Neural crest cell (in vitro differentiated cells): ENCODE measurements at regions not wholly inside any gene's neighbourhood (a gene's known extent, or its start where the extent isn't known, plus 50 kb on each side); places are given as distances from the start of the nearest gene placed in this dataset.

Source experiments
- DNase-seq: peaks from one replicate; pipeline ENCODE4 v3.0.0; 2021; ENCODE audit warnings: low read depth, mixed read lengths, low spot score
- H3K27ac Mint-ChIP-seq: one replicate; pipeline ENCODE4 v1.8.0; 2021; ENCODE audit warnings: mild to moderate bottlenecking, mixed read lengths; ENCODE audit not compliant: unreplicated experiment
- H3K27me3 Mint-ChIP-seq: 2 replicates; pipeline ENCODE4 v1.8.0; 2021; ENCODE audit warnings: low read depth, mild to moderate bottlenecking, mixed read lengths
- H3K36me3 Mint-ChIP-seq: 2 replicates; pipeline ENCODE4 v1.8.0; 2021; ENCODE audit warnings: low read depth, mild to moderate bottlenecking, mixed read lengths
- H3K4me1 Mint-ChIP-seq: 2 replicates; pipeline ENCODE4 v1.8.0; 2021; ENCODE audit warnings: mixed read lengths
- H3K4me3 Mint-ChIP-seq: one replicate; pipeline ENCODE4 v1.8.0; 2021; ENCODE audit warnings: mild to moderate bottlenecking, mixed read lengths
- H3K9me3 Mint-ChIP-seq: 2 replicates; pipeline ENCODE4 v1.8.0; 2021; ENCODE audit warnings: mixed read lengths
- CTCF ChIP-seq: fragments of 200-600 bp; sonication (generic); conservative IDR thresholded peaks from 2 replicates; pipeline ENCODE4 v1.5.0; 2021; ENCODE audit warnings: antibody characterized with exemption, mild to moderate bottlenecking

GRCh38 chr6:93124006-93124632 lies 295.2 kb downstream of the EPHA7 start:
- peaks cover 3% of the 10 kb centered on the region for H3K4me1 Mint-ChIP-seq
- H3K27me3 Mint-ChIP-seq = no peaks in the 10 kb centered on the region
- H3K27ac Mint-ChIP-seq = no peak overlapping the region
- no peak for DNase-seq
- TF ChIP-seq CTCF = no peak
- H3K9me3 Mint-ChIP-seq = no peaks in the 10 kb centered on the region
- H3K36me3 Mint-ChIP-seq = peaks cover 4% of the 10 kb centered on the region
- H3K4me3 Mint-ChIP-seq = no peak overlapping the region

- no peak overlapping the region for H3K27ac Mint-ChIP-seq
- DNase-seq = no peak
- peaks cover 3% of the 10 kb centered on the region for H3K4me1 Mint-ChIP-seq
- no peaks in the 10 kb centered on the region for H3K27me3 Mint-ChIP-seq
- H3K9me3 Mint-ChIP-seq = no peaks in the 10 kb centered on the region
- H3K36me3 Mint-ChIP-seq = peaks cover 4% of the 10 kb centered on the region
- H3K4me3 Mint-ChIP-seq = no peak overlapping the region
- no peak for TF ChIP-seq CTCF
Measured at GRCh38 chr6:93123585-93123984, 295.8 kb downstream of the EPHA7 start.

GRCh38 chr6:93120154-93120742 lies 299.1 kb downstream of the EPHA7 start:
- H3K36me3 Mint-ChIP-seq = no peaks in the 10 kb centered on the region
- no peak for TF ChIP-seq CTCF

GRCh38 chr6:93105907-93106306 lies 313.5 kb downstream of the EPHA7 start:
- Mint-ChIP-seq H3K27me3 (no peaks in the 10 kb centered on the region), H3K36me3 (peaks cover 1% of the 10 kb centered on the region), H3K4me1 (peaks cover 16% of the 10 kb centered on the region), H3K9me3 (peaks cover 5% of the 10 kb centered on the region), H3K4me3 (no peak overlapping the region), H3K27ac (no peak overlapping the region)
- no peak for TF ChIP-seq CTCF
- no peak for DNase-seq

More at GRCh38 chr6:93120154-93120742, 299.1 kb downstream of the EPHA7 start:
- Mint-ChIP-seq H3K4me3 (no peak overlapping the region), H3K9me3 (no peaks in the 10 kb centered on the region), H3K4me1 (no peaks in the 10 kb centered on the region), H3K27ac (no peak overlapping the region), H3K27me3 (no peaks in the 10 kb centered on the region)
- no peak for DNase-seq

- H3K27ac Mint-ChIP-seq = no peak overlapping the region
- H3K9me3 Mint-ChIP-seq = peaks cover 9% of the 10 kb centered on the region
- peaks cover 16% of the 10 kb centered on the region for H3K4me1 Mint-ChIP-seq
- H3K4me3 Mint-ChIP-seq = no peak overlapping the region
- H3K36me3 Mint-ChIP-seq = peaks cover 4% of the 10 kb centered on the region
- DNase-seq = no peak
- H3K27me3 Mint-ChIP-seq = no peaks in the 10 kb centered on the region
- TF ChIP-seq CTCF = no peak
Measured at GRCh38 chr6:93105017-93105416, 314.3 kb downstream of the EPHA7 start.
